ENCODE measurements at regions not wholly inside any gene's neighbourhood (a gene's known extent, or its start where the extent isn't known, plus 50 kb on each side); places are given as distances from the start of the nearest gene placed in this dataset.
"Not testable (repeated sequence)": the region's sequence is repeated elsewhere in the genome, so short reads cannot be mapped to it uniquely, and the experiment has no call there.

DNA sequence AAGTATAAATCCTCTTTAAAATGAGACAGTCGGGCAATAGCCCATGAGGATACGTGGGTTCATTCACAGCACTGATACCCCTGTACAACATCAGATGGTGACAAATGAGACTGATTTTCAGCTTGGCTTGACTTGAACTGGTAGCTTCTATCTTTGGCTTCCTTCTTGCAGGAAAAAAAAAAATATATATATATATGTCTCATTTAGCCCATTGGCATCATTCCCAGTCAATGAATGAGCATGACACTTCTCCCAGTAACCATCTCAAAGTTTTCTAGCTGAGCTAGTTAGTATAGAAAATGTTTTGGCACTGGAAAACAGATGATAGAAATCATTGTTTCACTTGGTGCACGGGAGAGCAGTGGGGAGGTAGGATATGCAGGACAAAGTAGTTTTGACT lies 222.5 kb upstream of the TAS2R1 start:
- no peak for DNase-seq (ENCODE audit: low spot score)

DNA sequence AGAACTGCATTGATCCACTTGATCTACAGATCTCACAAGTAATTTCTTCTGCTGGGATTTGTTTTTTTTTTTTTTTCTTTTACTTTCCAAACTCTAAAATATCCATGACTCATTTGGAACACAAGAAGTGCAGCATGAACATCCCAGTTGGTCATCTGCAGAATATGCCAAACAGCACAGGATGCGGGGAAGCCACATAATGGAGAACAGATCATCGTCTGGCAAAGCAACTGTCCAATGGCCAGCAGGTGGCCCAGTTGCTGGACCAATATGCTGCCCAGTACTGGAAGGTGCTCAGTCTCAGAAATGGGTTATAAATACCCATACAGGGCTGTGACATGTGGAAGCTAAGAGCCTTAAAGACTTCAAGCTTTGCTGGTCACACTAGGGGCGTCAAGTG lies 221.3 kb upstream of the TAS2R1 start:
- peak; percentile 9 for DNase-seq (ENCODE audit: low spot score)

DNA sequence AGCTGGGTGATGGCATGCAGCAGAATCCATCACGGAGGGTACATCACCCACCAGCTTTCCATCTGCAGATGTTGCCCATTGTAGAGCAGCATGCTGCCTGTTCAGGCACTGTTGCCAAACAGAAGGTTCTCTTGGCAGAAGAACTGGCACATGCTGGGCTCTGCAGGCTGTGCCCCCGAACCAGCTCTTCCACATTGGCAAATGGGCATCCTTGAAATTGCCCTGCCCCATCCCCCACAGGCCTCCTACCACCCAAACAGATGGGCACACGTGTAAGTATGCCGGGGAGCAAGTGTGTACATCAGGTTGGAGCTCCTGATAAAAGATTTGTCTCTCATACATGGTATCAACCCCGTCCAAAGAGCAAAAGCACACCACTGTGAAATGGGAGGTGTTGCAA lies 220.3 kb upstream of the TAS2R1 start:
- no peak for DNase-seq (ENCODE audit: low spot score)

DNA sequence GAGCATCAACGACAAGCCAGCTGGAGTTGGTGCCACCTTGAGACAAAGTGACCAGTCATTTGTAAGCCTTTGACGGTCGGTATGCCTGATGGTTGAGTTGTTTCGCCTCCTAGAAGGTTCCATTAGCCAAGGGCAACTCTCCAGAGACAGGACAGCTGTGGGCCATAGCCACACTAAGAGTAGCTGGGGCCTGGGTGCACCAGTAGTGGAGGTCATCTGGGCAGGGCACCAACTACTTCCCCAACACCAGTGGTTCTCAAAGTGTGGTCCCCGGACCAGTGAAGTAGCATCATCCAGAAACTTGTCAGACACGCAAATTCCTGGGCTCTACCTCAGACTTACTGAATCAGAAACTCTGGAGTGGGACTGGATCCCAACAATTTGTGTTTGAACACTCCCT lies 217.5 kb upstream of the TAS2R1 start:
- DNase-seq (ENCODE audit: low spot score), result no peak

DNA sequence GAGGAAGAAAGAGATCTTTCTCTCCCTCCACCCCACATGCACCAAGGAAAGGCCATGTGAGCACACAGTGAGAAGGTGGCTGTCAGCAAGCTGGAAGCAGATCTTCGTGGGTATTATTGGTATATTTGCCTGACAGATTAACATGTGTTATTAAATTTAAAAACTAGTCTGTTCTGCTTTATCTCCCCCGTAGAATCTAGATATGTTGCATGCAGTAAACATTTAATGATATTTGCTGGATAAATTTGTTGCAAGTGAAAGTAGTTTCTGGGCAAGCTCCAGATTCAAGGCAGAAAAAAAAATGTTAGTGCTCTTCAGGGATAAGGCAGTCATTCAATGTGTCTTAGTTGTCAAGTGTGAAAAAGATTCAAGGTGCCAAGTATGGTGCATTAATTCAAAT lies 215.0 kb upstream of the TAS2R1 start:
- DNase-seq (ENCODE audit: low spot score), result no peak

DNA sequence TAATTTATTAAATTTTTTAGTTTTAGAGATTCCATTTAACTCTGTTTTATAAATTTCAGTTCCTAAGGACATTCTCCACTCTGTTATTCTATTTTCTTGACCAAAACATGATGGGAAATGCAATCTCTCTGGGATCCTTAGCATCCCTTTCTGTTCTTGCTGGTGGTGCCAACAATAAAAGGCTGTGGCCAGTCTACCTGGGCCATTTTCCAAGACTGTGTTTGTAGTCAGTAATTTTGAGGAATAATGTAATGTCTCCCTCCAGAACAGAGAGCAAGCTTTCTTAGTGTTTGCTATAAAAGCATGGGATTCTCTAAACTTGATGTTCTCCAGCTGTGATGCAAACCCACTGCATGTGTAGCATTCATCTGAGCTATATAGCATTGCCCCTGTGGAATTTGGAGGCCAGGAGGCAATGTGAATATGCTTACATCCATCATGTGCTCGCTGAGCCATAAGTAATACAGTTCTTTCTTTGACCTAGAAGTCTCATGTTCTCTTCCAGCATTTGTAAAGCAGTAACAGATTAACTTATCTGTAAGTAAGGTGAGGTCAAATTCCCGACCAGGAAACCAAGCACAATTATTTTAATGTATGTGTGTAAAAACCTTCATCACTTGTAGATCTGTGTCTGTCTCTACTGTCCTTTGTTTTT lies 211.5 kb upstream of the TAS2R1 start:
- DNase-seq (ENCODE audit: low spot score), result no peak

DNA sequence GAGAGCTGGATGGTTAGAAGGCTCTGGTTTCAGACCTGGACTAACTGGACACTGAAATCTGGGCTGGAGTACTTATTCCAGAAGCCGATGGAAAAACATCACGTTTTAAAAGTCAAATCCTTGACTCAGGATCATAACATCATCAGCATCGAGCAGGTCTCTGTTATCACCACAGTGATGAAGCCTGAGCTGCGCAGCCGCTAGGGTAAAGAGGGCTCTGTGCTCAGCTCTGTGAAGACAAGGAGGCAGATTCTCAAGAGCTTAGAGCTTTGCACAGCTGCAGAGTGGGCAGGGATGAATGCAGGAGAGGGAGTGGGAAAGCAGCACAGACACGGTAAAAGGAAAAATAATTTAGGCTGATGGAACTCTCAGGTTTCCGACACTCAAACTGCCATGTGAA lies 208.8 kb upstream of the TAS2R1 start:
- no peak for DNase-seq (ENCODE audit: low spot score)

DNA sequence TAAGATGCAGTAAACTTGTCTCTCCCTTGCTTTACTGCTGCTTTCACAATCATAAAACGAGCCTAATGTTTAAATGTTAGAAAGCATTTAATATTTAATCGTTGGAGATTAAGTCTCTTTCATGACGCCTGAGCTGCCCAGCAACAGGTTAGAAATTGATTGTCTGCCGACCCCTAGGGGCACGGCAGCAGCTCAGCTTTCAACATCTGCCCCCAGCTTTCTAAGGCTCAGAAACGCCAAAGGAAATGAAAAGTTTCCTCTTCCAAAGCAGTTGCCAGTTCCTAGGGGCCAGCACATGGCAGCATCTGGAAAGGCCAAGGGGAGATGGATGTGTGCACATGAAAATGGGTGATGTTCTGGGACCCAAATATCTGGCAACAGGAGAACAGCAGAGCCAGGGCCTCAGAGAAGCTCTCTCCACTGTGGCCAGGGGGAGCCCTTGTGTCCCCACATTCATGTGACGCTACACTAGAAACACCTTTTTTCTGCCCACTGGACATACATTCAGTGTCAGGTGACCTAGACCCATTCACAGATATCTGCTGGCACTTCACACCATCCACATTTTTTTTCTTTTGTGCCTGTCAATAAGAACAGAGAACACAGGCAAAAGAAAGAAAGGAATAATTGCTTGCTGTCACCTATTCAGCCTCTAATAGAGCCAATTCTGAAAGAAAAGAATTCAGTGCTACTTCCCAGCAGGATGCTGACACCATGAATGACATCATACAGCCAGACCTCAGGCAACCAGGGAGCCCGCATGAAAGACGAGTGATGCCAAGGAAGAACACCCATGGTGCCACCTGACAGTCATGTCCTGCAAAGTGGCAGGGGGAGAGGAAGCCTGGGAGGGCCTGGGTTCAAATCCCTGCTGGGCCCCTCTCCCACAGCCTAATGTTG lies 205.0 kb upstream of the TAS2R1 start:
- no peak for DNase-seq (ENCODE audit: low spot score)

DNA sequence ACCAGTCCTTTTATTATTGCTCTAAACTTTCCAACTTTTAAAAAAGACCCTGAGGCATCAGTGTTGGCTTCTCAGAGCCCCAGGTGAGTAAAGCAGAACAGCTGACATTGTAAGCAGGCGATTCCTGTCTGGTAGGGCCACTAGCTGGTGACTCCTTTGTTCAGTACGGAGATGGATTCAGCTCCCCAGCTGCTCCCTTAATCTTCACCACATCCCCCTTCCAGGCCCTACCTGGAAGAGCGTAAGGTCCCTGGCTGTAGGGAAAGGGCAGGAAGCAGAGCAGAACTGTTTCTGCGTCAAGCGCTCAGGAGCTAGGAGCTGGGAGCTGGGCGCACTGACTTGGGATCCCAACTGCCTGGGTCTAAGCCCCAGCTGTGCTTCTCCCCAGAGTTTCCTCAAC lies 203.7 kb upstream of the TAS2R1 start:
- no peak for DNase-seq (ENCODE audit: low spot score)

DNA sequence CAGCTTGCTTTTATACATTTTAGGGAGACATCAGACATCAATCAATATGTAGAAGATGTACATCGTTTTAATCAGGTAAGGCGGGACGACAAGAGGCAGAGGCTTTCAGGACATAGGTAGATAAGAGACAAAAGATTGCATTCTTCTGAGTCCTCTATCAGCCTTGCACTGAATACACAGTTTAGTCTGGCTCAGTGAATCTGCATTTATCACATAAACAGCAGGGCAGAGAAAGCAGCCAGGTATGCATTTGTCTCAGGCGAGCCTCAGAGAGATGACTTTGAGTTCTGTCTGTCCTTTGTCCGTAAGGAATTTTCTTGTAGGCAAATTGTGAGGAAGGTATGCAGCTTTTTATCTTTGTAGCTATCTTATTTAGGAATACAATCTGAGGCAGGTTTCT lies 202.8 kb upstream of the TAS2R1 start:
- DNase-seq (ENCODE audit: low spot score), result no peak

DNA sequence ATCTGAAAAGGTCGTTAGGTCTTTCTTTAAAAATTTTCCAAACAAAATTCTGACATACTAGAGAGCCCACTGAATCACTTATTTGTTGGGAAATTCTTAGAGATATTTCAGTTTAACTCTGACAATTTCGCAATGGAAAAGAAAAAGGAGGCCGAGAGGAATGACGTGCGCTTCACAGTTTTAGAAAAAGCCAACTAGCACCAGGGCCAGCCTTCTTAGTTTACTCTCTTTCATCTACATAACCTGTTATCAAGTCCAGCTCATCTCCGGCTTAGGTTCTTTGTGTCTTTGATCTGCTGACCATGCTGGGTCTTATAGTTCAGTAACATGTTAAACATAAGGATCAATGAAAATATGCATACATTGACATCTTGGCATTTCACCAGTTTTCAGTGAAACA lies 201.7 kb upstream of the TAS2R1 start:
- no peak for DNase-seq (ENCODE audit: low spot score)

DNA sequence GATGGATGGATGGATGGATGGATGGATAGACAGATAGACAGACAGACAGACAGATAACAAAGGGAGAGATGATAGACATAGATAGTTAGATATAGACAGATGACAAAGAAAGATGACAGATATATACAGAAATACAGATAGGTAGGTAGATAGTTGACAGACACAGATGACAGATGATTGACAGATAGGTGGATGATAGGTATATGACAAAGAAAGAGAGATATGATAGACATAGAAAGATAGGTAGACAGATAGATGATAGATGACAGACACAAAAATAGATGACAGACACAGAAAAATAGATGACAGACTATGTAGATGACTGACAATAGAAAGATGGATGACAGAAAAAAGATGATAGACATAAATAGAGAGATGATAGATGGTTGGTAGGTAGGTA lies 200.0 kb upstream of the TAS2R1 start:
- no peak for DNase-seq (ENCODE audit: low spot score)

DNA sequence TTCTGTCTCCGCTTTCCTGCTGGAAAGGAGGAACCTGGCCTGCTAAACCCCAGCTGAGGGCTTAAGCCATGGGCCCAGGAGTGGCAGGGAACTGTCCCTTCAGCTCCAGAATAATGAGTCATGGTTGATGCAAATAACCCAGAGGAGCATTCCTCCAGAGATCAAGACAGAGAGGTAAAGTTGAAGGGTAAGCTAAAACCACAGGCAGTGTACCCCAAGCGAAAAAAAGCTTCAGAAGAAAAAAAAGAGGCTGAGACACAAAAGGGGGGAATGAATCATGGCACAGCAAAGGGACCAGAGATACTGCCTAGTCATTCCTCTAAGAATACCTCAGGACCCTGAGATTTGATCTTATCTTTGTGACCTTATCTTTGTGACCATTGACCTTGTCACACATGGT lies 199.5 kb upstream of the TAS2R1 start:
- no peak for DNase-seq (ENCODE audit: low spot score)

DNA sequence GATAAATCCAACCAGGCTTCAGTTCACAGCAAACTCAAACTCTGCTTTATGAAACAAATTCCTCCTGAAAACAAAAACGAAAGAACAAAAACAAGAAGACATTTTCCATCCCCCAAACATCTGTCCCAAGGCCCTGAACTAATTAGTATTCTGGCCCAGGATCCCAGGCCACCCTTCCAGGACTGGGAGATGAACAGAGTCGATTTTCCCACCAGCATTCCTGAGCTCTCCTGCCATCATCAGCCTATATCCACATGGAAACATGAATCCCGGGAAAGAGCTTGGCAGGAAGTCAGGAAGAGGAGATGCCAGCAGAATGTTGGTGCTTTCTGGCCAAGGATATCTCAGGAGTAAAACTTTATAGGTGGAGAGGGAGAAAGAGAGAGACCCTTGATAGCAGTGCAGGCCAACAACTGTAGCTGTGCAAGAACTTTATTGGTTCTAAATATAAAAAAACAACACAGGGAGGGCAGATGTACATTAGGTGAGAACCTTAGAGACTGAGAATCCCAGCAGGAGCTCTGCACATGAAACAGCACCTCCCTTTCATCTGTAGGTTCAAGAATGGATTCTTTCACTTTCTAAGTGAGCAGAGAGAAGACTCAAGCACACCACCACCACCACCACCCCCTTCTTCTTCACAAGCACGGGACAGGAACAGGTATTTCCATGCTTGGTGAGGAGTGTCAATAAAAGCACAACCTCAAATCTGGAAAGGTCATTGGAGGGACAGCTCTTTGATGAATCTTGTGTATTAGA lies 190.7 kb upstream of the TAS2R1 start:
- DNase-seq (ENCODE audit: low spot score), result no peak

DNA sequence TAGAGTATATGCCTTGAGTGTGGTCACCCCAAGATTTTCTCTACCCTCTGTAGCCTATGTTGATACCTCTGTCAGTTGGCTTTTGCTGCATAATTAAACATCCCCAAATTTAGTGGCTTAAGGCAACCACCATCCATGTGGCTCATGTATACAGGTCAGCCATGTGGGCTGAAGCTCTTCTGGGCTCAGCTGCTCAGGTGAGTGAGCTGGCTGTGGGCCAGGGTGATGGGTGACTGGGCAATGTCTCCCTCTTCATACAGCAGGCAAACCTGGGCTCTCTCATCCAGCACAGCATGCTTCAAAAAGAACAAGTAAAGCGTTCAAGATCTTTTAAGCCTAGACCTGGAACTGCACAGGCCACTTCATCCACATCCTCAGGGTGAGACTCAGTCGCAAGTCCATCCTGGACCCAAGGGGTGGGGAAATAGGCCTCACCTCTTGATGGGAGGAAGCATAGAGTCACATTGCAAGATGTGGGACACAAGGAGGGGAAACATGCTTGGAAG lies 188.2 kb upstream of the TAS2R1 start:
- no peak for DNase-seq (ENCODE audit: low spot score)

DNA sequence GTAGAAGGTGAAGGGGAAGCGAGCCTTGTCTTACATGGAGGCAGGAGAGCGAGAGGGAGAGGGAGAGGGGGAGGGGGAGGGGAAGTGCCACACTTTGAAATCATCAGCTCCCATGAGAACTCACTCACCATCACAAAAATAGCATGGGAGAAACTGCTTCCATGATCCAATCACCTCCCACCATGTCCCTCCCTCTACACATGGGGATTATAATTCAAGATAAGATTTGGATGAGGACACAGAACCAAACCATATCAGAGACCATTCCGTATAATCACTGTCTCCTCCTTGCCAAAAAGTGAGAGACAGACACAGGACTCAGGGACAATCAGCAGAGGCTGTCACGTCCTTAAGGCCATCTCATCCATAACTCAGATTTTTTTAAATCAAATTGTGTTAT lies 187.7 kb upstream of the TAS2R1 start:
- DNase-seq (ENCODE audit: low spot score), result no peak

DNA sequence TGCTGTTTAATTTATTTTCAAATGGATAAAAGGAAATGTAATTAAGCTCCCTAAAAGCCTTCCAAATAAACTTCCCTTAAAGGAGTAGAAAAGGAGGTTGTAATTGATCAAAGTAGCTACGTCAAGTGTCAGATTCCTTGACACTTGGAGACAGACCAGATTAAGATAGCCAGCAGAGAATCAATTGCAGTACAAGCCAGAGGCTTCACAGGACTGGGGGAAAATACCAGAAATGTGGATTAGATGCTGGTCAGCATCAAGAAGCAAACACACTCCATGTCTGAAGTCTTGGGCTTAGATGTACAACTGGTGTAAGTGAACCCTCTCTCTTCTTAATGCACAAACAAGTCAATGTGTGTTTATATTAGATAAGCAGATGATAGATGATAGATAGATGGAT lies 184.9 kb upstream of the TAS2R1 start:
- no peak for DNase-seq (ENCODE audit: low spot score)

DNA sequence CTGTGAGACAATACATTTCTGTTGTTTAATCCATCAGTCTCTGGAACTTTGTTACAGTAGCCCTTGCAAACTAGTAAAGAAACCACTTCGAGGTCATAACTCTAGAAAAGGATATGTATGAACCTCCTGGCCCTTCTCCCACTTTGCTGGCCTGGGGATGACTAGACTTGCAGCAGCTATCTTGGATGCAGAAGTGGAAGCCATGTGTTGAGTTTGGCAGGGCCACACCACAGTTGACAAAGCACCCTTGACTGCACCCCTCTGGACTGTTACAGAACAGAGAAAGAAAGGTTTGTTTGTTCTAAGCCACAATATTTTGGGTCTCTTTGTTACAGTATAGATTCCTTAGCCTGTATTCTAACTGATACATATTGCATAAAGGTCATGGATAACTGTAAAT lies 183.2 kb upstream of the TAS2R1 start:
- no peak for DNase-seq (ENCODE audit: low spot score)

DNA sequence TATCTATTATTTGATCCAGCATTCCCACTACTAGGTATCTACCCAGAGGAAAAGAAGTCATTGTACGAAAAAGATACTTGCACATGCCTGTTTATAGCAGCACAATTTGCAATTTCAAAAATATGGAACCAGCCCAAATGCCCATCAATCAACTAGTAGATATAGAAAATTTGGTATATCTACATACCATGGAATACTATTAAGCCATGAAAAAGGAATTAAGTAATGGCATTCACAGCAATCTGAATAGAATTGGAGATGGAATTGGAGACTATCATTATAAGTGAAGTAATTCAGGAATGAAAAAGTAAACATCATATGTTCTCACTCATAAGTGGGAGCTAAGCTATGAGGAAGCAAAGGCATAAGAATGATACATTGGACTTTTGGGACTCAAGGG lies 177.2 kb upstream of the TAS2R1 start:
- not testable (repeated sequence) for DNase-seq (ENCODE audit: low spot score)

DNA sequence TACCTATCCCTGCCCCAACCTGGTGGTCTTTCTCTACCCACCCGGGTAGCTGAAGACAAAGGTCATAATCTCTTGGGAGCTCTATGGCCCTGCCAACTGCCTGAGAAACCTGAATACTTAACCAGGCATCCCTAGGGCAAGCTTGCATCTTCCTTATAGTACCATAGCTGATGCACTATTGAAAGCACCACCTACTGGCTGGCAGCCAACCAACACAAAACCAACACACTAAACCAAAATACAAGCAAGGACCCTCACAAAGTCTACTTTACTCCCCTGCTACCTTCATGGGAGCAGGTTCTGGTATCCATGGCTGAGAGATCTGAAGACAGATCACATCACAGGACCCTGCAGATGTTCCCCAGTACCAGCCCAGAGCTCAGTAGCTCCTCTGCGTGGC lies 171.8 kb upstream of the TAS2R1 start:
- no peak for DNase-seq (ENCODE audit: low spot score)

DNA sequence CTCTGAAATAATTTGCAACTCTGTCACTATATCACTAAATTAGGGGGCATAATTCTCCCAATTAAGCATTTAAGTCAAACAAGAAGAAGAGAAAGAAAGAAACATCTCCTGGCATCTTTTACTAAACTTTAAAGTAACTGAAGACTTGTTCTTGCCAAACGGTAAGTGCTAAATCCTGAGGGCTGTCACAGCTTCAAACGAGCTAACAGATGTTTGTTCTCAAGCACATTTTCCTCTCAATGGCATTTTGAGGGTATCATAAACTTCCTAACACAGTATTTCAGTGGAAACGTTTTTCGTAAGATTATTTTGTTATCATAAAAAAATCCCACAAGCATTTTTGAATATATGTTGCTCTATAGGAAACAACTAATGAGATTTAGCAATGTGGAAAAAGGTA lies 169.5 kb upstream of the TAS2R1 start:
- DNase-seq (ENCODE audit: low spot score), result no peak

DNA sequence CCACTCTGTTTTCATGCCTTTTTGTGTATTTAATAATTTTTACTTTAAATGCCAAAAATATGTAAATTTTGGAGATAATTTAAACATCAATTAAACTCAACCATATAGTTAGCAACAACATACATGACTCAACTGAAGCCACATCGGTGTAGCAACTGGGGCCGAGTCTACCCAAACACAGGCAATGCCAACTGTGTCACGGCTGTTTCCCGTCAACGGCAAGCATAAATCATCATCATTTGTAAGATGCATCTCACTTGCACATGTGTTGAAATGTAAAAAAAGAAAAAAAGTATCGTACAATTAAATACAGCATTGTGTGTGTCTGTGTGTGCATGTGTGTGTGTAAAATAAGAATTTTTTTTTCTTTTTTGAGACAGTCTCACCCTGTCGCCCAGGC lies 160.1 kb upstream of the TAS2R1 start:
- no peak for DNase-seq (ENCODE audit: low spot score)

DNA sequence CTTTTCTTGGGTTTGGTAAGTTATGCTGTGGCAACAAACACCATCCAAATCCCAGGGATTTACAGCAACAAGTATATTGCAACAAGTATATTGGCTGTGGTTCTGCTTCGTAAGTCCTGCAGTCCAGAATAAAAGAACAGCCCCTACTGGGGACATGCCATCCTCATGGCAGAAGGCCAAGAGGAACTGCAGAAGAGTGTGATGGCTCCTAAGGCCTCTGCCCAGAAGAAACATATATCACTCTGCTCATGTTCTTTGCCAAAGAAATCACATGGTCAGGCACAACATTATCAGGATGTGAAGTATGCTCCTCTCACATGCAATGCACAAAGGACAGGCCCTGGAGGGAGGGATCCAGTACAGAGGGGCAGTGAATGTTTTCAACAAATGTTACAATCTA lies 159.6 kb upstream of the TAS2R1 start:
- no peak for DNase-seq (ENCODE audit: low spot score)
